NCI-H1092 (cell line): ENCODE measurements at regions not wholly inside any gene's neighbourhood (a gene's known extent, or its start where the extent isn't known, plus 50 kb on each side); places are given as distances from the start of the nearest gene placed in this dataset.

Experiments used
- DNase-seq: peaks from one replicate; lab custom pipeline; 2025; lab: John Stamatoyannopoulos, UW

- no peak for DNase-seq
Observed at GRCh38 chr12:29882846-29883245, 99.1 kb upstream of the TMTC1 start.

GRCh38 chr12:29880987-29881386 is 97.2 kb upstream of the TMTC1 start:
- DNase-seq, result no peak

GRCh38 chr12:29879606-29880308 is 96.0 kb upstream of the TMTC1 start:
- DNase-seq, result no peak

- no peak for DNase-seq
Observed at GRCh38 chr12:29869946-29870345, 86.2 kb upstream of the TMTC1 start.

GRCh38 chr12:29867823-29868222 is 84.1 kb upstream of the TMTC1 start:
- DNase-seq, result no peak

DNA sequence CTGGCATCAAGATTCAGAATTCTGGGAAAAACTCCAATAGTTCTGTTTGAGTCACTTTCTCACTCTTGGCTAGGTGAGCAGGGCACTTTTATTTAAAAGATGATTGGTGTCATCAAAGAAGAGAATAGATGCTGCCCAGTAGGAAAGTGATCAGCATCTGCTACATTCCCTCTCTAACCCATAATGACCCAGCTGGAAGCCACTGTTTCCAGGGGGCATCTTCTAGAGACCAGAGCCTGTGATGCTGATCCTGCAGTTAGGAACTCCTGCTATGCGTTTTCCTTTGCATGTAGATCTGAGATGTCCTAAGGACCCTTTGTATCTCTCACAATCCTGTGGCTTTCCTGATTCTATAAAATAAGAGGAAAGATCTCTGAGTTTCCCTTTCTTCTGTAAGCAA is 79.9 kb upstream of the TMTC1 start:
- DNase-seq, result no peak

- DNase-seq, result no peak
Observed at GRCh38 chr12:29858270-29858786, 74.6 kb upstream of the TMTC1 start.

DNA sequence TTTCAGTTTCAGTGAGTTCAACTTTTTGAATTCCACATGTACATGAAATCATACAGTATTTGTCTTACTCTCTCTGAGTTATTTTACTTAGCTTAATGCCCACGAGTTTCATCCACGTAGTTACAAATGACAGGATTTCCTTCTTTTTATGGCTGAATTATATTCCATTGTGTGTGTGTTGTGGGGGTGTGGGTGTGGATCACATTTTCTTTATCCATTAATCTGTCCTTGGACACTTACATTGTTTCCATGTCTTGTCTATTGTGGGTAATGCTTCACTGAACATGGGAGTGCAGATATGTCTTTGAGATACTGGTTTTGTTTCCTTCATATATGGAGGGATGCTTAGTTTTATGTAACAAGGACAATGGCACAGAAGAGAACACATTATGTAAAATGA is 63.5 kb upstream of the TMTC1 start:
- DNase-seq, result no peak

GRCh38 chr12:29844667-29845066 is 60.9 kb upstream of the TMTC1 start:
- no peak for DNase-seq

DNA sequence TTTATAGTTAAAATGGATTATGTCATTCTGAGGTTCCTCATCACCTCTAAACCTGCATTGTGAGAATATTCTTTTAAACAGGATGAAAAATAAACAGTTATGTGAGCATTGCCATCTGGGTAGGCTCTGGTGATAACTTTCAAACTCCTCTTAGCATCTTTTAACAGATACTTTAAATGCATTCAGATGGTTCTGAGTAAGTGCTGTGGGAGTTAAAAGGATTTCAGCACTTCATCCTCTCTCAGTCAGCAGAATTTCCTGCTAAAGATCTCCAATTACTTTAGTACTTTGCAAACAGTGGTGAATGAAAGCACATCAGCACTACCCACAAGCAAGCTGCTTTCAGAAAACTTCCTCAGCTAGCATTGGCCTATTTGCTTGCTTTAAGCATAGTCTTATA is 59.3 kb upstream of the TMTC1 start:
- DNase-seq, result no peak

DNA sequence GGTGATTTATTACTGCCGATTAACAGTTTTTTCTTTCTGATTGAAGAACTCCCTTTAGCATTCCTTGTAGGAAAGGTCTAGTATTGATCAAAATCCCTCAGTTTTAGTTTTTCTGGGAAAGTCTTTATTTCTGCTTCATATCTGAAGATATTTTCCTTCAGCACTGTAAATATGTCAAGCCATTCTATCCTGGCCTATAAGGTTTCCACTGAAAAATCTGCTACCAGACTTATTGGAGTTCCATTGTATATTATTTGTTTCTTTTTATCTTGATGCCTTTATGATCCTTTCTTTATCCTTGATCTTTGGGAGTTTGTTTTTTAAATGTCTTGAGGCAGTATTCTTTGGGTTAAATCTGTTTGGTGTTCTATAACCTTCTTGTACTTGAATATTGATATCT is 55.0 kb upstream of the TMTC1 start:
- no peak for DNase-seq
